Mesodermal cell (in vitro differentiated cells): ENCODE measurements at regions not wholly inside any gene's neighbourhood (a gene's known extent, or its start where the extent isn't known, plus 50 kb on each side); places are given as distances from the start of the nearest gene placed in this dataset.
A peak's percentile ranks its signal among the peaks of the same experiment; 100 is the strongest.

Experiments used
- H3K27ac ChIP-seq: 2 replicates; pipeline ENCODE4 v1.7.0; 2013; ENCODE audit warnings: mild to moderate bottlenecking, low read depth, low read length, moderate library complexity; ENCODE audit not compliant: severe bottlenecking
- H3K36me3 ChIP-seq: 2 replicates; pipeline ENCODE4 v1.7.1; 2013; ENCODE audit warnings: mild to moderate bottlenecking, low read length, moderate library complexity; ENCODE audit not compliant: control insufficient read depth, insufficient read depth
- H3K4me1 ChIP-seq: one replicate; pipeline ENCODE4 v1.7.1; 2013; ENCODE audit warnings: mild to moderate bottlenecking, low read length; ENCODE audit not compliant: insufficient read depth, control insufficient read depth, poor library complexity, severe bottlenecking
- H3K4me3 ChIP-seq: 2 replicates; pipeline ENCODE4 v1.7.0; 2013; ENCODE audit warnings: low read length, control low read depth, mild to moderate bottlenecking; ENCODE audit not compliant: insufficient read depth, poor library complexity, severe bottlenecking; ENCODE audit errors: extremely low read depth
- H3K9me3 ChIP-seq: 2 replicates; pipeline ENCODE4 v1.7.1; 2013; ENCODE audit warnings: mild to moderate bottlenecking, low read length, moderate library complexity; ENCODE audit not compliant: control insufficient read depth
- WGBS, 2 experiments: methylation state at CpG; one replicate each; pipeline ENCODE4 v1.1.5; 2013; ENCODE audit warnings: missing lambda C conversion rate in 2 of 2; ENCODE audit not compliant: insufficient coverage in 2 of 2; 5-methylcytosine and 5-hydroxymethylcytosine counted together

GRCh38 chr21:41663805-41664788 lies 102.8 kb downstream of the RIPK4 start:
- 79 to 81% methylated on average over 19 to 20 of the region's 21 CpGs for WGBS, 2 experiments
- no peaks in the 10 kb centered on the region for H3K36me3 ChIP-seq
- peak overlapping the region; percentile 49 for H3K27ac ChIP-seq
- peaks cover 24% of the 10 kb centered on the region for H3K4me1 ChIP-seq
- H3K9me3 ChIP-seq: no peaks in the 10 kb centered on the region
- H3K4me3 ChIP-seq: no peak overlapping the region

GRCh38 chr21:41662761-41663160 lies 104.1 kb downstream of the RIPK4 start:
- H3K4me1 ChIP-seq: peaks cover 24% of the 10 kb centered on the region
- no peaks in the 10 kb centered on the region for H3K36me3 ChIP-seq
- H3K27ac ChIP-seq: no peak overlapping the region
- no peak overlapping the region for H3K4me3 ChIP-seq
- 89 to 93% methylated on average over 6 to 7 of the region's 9 CpGs for WGBS, 2 experiments
- no peaks in the 10 kb centered on the region for H3K9me3 ChIP-seq

GRCh38 chr21:41662161-41662560 lies 104.7 kb downstream of the RIPK4 start:
- H3K9me3 ChIP-seq: no peaks in the 10 kb centered on the region
- H3K27ac ChIP-seq: no peak overlapping the region
- no peaks in the 10 kb centered on the region for H3K36me3 ChIP-seq
- WGBS, 2 experiments: 92 to 97% methylated on average over 7 of the region's 7 CpGs
- H3K4me1 ChIP-seq: peaks cover 24% of the 10 kb centered on the region
- H3K4me3 ChIP-seq: no peak overlapping the region

GRCh38 chr21:41660748-41661147 lies 106.1 kb downstream of the RIPK4 start:
- Histone ChIP-seq H3K36me3 (no peaks in the 10 kb centered on the region), H3K27ac (no peak overlapping the region), H3K4me1 (peaks cover 20% of the 10 kb centered on the region), H3K4me3 (no peak overlapping the region), H3K9me3 (no peaks in the 10 kb centered on the region)
- 69 to 73% methylated on average over 8 of the region's 10 CpGs for WGBS, 2 experiments

- Histone ChIP-seq H3K36me3 (no peaks in the 10 kb centered on the region), H3K4me3 (no peak overlapping the region), H3K4me1 (peaks cover 14% of the 10 kb centered on the region), H3K9me3 (no peaks in the 10 kb centered on the region), H3K27ac (no peak overlapping the region)
- WGBS, 2 experiments: 91% methylated on average over 14 to 15 of the region's 16 CpGs
These were observed 106.9 kb downstream of the RIPK4 start for GRCh38 chr21:41659791-41660560.

- no peaks in the 10 kb centered on the region for H3K36me3 ChIP-seq
These were observed 109.8 kb downstream of the RIPK4 start for GRCh38 chr21:41656946-41657525.

GRCh38 chr21:41655259-41655658 lies 111.6 kb downstream of the RIPK4 start:
- Histone ChIP-seq H3K4me1 (no peaks in the 10 kb centered on the region), H3K36me3 (no peaks in the 10 kb centered on the region), H3K4me3 (no peak overlapping the region), H3K9me3 (no peaks in the 10 kb centered on the region), H3K27ac (no peak overlapping the region)
- 100% methylated on average over 3 of the region's 4 CpGs; no CpG with 5 or more reads in 1 of the 2 experiments for WGBS, 2 experiments

More at GRCh38 chr21:41656946-41657525, 109.8 kb downstream of the RIPK4 start:
- Histone ChIP-seq H3K27ac (no peak overlapping the region), H3K9me3 (no peaks in the 10 kb centered on the region), H3K4me3 (no peak overlapping the region), H3K4me1 (no peaks in the 10 kb centered on the region)
- 85 to 93% methylated on average over 6 of the region's 6 CpGs for WGBS, 2 experiments

GRCh38 chr21:41653954-41654491 lies 112.8 kb downstream of the RIPK4 start:
- H3K27ac ChIP-seq: no peak overlapping the region
- no peak overlapping the region for H3K4me3 ChIP-seq
- no peaks in the 10 kb centered on the region for H3K36me3 ChIP-seq
- 88 to 100% methylated on average over 2 to 3 of the region's 3 CpGs for WGBS, 2 experiments
- no peaks in the 10 kb centered on the region for H3K9me3 ChIP-seq
- H3K4me1 ChIP-seq: no peaks in the 10 kb centered on the region

GRCh38 chr21:41653243-41653953 lies 113.5 kb downstream of the RIPK4 start:
- Histone ChIP-seq H3K4me3 (no peak overlapping the region), H3K9me3 (no peaks in the 10 kb centered on the region), H3K27ac (no peak overlapping the region), H3K36me3 (no peaks in the 10 kb centered on the region), H3K4me1 (peaks cover 3% of the 10 kb centered on the region)
- WGBS, 2 experiments: 79 to 91% methylated on average over 11 of the region's 13 CpGs

- no peak overlapping the region for H3K27ac ChIP-seq
- H3K36me3 ChIP-seq: no peaks in the 10 kb centered on the region
- WGBS, 2 experiments: 80 to 91% methylated on average over 2 to 4 of the region's 6 CpGs
- H3K9me3 ChIP-seq: no peaks in the 10 kb centered on the region
- H3K4me3 ChIP-seq: no peak overlapping the region
- peaks cover 6% of the 10 kb centered on the region for H3K4me1 ChIP-seq
These were observed 115.0 kb downstream of the RIPK4 start for GRCh38 chr21:41651830-41652229.
